HepG2 (cell line): ENCODE measurements at regions not wholly inside any gene's neighbourhood (a gene's known extent, or its start where the extent isn't known, plus 50 kb on each side); places are given as distances from the start of the nearest gene placed in this dataset.

Source experiments
- CHD4 ChIP-seq: fragments of 200-600 bp; sonication (generic); IDR thresholded peaks from 2 replicates; pipeline ENCODE4 v1.7.0; 2017; ENCODE audit warnings: mild to moderate bottlenecking, low read length, borderline replicate concordance
- CTCF ChIP-seq: sonication (generic); formaldehyde crosslinking; IDR thresholded peaks from 2 replicates; pipeline ENCODE4 v1.5.0; 2020; ENCODE audit warnings: mild to moderate bottlenecking, missing genetic modification reagents, moderate library complexity
- GATA4 ChIP-seq: sonication (generic); IDR thresholded peaks from 2 replicates; pipeline ENCODE4 v1.6.1; 2016; ENCODE audit warnings: antibody characterized with exemption, low read depth, borderline replicate concordance
- MLX ChIP-seq: IDR thresholded peaks from 2 replicates; pipeline ENCODE4 v1.6.1; 2016
- POLR2A ChIP-seq, 2 experiments: IDR thresholded peaks; 2 replicates each; pipeline ENCODE4 v1.6.1; 2011; ENCODE audit warnings: low read depth in 2 of 2, low read length in 2 of 2, mild to moderate bottlenecking in 1 of 2, moderate library complexity in 1 of 2; ENCODE audit not compliant: insufficient read depth in 1 of 2
- POLR2AphosphoS2 ChIP-seq: IDR thresholded peaks from 2 replicates; pipeline ENCODE4 v1.6.1; 2011; ENCODE audit warnings: low read depth, low read length, improper control_type of control experiment
- TAF1 ChIP-seq: sonication (generic); formaldehyde crosslinking; IDR thresholded peaks from 2 replicates; pipeline ENCODE4 v1.4.0; 2020; ENCODE audit warnings: missing genetic modification reagents
- ZNF274 ChIP-seq: sonication (generic); formaldehyde crosslinking; IDR thresholded peaks from 2 replicates; pipeline ENCODE4 v1.5.1; 2020; ENCODE audit warnings: mild to moderate bottlenecking, missing genetic modification reagents
- ZNF292 ChIP-seq: sonication (generic); formaldehyde crosslinking; IDR thresholded peaks from 2 replicates; pipeline ENCODE4 v1.8.1; 2022; ENCODE audit warnings: mild to moderate bottlenecking, low read depth, missing genetic modification reagents, borderline replicate concordance
- ZNF629 ChIP-seq: sonication (generic); formaldehyde crosslinking; conservative IDR thresholded peaks from 2 replicates; pipeline ENCODE4 v1.5.0; 2020; ENCODE audit warnings: missing genetic modification reagents
- TF ChIP-seq, protein P1 (sequence below): sonication (generic); formaldehyde crosslinking; IDR thresholded peaks from 2 replicates; pipeline ENCODE4 v1.8.1; 2022; ENCODE audit warnings: low read depth, mild to moderate bottlenecking, missing genetic modification reagents
- TF ChIP-seq, protein P2 (sequence below): sonication (generic); formaldehyde crosslinking; IDR thresholded peaks from 2 replicates; pipeline ENCODE4 v1.4.0; 2020; ENCODE audit warnings: missing genetic modification reagents

- no peak for TF ChIP-seq POLR2AphosphoS2
- no peak for TF ChIP-seq CHD4
- TF ChIP-seq, protein P1, sequence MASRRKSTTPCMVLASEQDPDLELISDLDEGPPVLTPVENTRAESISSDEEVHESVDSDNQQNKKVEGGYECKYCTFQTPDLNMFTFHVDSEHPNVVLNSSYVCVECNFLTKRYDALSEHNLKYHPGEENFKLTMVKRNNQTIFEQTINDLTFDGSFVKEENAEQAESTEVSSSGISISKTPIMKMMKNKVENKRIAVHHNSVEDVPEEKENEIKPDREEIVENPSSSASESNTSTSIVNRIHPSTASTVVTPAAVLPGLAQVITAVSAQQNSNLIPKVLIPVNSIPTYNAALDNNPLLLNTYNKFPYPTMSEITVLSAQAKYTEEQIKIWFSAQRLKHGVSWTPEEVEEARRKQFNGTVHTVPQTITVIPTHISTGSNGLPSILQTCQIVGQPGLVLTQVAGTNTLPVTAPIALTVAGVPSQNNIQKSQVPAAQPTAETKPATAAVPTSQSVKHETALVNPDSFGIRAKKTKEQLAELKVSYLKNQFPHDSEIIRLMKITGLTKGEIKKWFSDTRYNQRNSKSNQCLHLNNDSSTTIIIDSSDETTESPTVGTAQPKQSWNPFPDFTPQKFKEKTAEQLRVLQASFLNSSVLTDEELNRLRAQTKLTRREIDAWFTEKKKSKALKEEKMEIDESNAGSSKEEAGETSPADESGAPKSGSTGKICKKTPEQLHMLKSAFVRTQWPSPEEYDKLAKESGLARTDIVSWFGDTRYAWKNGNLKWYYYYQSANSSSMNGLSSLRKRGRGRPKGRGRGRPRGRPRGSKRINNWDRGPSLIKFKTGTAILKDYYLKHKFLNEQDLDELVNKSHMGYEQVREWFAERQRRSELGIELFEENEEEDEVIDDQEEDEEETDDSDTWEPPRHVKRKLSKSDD (CRISPR knock-in tag), result no peak
- TF ChIP-seq TAF1 (CRISPR knock-in tag), result no peak
- TF ChIP-seq MLX (CRISPR knock-in tag), result no peak
- TF ChIP-seq ZNF629 (CRISPR knock-in tag), result no peak
- no peak for TF ChIP-seq CTCF (CRISPR knock-in tag)
- TF ChIP-seq, protein P2, sequence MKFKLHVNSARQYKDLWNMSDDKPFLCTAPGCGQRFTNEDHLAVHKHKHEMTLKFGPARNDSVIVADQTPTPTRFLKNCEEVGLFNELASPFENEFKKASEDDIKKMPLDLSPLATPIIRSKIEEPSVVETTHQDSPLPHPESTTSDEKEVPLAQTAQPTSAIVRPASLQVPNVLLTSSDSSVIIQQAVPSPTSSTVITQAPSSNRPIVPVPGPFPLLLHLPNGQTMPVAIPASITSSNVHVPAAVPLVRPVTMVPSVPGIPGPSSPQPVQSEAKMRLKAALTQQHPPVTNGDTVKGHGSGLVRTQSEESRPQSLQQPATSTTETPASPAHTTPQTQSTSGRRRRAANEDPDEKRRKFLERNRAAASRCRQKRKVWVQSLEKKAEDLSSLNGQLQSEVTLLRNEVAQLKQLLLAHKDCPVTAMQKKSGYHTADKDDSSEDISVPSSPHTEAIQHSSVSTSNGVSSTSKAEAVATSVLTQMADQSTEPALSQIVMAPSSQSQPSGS (CRISPR knock-in tag), result no peak
- no peak for TF ChIP-seq ZNF292 (CRISPR knock-in tag)
- TF ChIP-seq ZNF274 (CRISPR knock-in tag), result no peak
- TF ChIP-seq GATA4, result no peak
- TF ChIP-seq POLR2A (IDR thresholded peaks at IDR 0.05; ENCODE audit: insufficient read depth in 1 of 2, low read depth in 2 of 2, low read length in 2 of 2), result no peak
Measured at GRCh38 chr20:53888951-53889350, 181.4 kb downstream of the BCAS1 start.
